ENCODE measurements at regions not wholly inside any gene's neighbourhood (a gene's known extent, or its start where the extent isn't known, plus 50 kb on each side); places are given as distances from the start of the nearest gene placed in this dataset.

- H3K27me3 ChIP-seq, result no peaks in the 10 kb centered on the region
- no peaks in the 10 kb centered on the region for H3K36me3 ChIP-seq
- peak overlapping the region in 2 of 4 donors; percentile 51 to 69 for H3K27ac ChIP-seq
- no peaks in the 10 kb centered on the region for H3K9me3 ChIP-seq
- DNase-seq (ENCODE audit: low spot score in 2 of 2), result no peak
- H3K4me3 ChIP-seq, result no peak overlapping the region
- peaks cover 0 to 38% (median 4%) of the 10 kb centered on the region in 4 donors for H3K4me1 ChIP-seq
- TF ChIP-seq CTCF (IDR thresholded peaks at IDR 0.05) (no peak), EP300 (IDR thresholded peaks at IDR 0.05) (peak in 1 of 2 donors; percentile 62)
- WGBS, 2 donors, result 57 to 59% methylated on average over 2 of the region's 2 CpGs
Observed at GRCh38 chr6:71473926-71474325, 185.3 kb downstream of the OGFRL1 start.

- Histone ChIP-seq H3K9me3 (no peaks in the 10 kb centered on the region), H3K36me3 (no peaks in the 10 kb centered on the region), H3K4me1 (peaks cover 0 to 40% (median 13%) of the 10 kb centered on the region in 4 donors), H3K27me3 (no peaks in the 10 kb centered on the region), H3K4me3 (no peak overlapping the region), H3K27ac (no peak overlapping the region)
- WGBS, 2 donors, result 40 to 54% methylated on average over 1 of the region's 1 CpG
- no peak for DNase-seq (ENCODE audit: low spot score in 2 of 2)
- TF ChIP-seq CTCF (IDR thresholded peaks at IDR 0.05) (no peak), POLR2A (IDR thresholded peaks at IDR 0.05) (no peak)
Observed at GRCh38 chr6:71474942-71475341, 186.3 kb downstream of the OGFRL1 start.

- no peak for DNase-seq (ENCODE audit: low spot score in 2 of 2)
- no peak overlapping the region for H3K4me3 ChIP-seq
Observed at GRCh38 chr6:71476371-71476770, 187.8 kb downstream of the OGFRL1 start.

GRCh38 chr6:71476872-71477271, 188.3 kb downstream of the OGFRL1 start:
- H3K27me3 ChIP-seq, result no peaks in the 10 kb centered on the region

More at GRCh38 chr6:71476371-71476770, 187.8 kb downstream of the OGFRL1 start:
- TF ChIP-seq POLR2A (IDR thresholded peaks at IDR 0.05), result no peak
- no peak for TF ChIP-seq CTCF (IDR thresholded peaks at IDR 0.05)
- Histone ChIP-seq H3K27me3 (no peaks in the 10 kb centered on the region), H3K9me3 (no peaks in the 10 kb centered on the region), H3K4me1 (peaks cover 0 to 54% (median 19%) of the 10 kb centered on the region in 4 donors), H3K27ac (peak overlapping the region in 1 of 4 donors; percentile 35), H3K36me3 (no peaks in the 10 kb centered on the region)
- WGBS, 2 donors, result 83 to 93% methylated on average over 4 of the region's 4 CpGs

More at GRCh38 chr6:71476872-71477271, 188.3 kb downstream of the OGFRL1 start:
- Histone ChIP-seq H3K4me3 (no peak overlapping the region), H3K36me3 (no peaks in the 10 kb centered on the region), H3K27ac (peak overlapping the region in 2 of 4 donors; percentile 86 to 90), H3K9me3 (no peaks in the 10 kb centered on the region), H3K4me1 (peaks cover 0 to 59% (median 19%) of the 10 kb centered on the region in 4 donors)
- DNase-seq (ENCODE audit: low spot score in 2 of 2), result no peak
- TF ChIP-seq EP300 (IDR thresholded peaks at IDR 0.05), result no peak
- TF ChIP-seq POLR2A (IDR thresholded peaks at IDR 0.05), result no peak
- no peak for TF ChIP-seq CTCF (IDR thresholded peaks at IDR 0.05)
- WGBS, 2 donors, result 86 to 94% methylated on average over 2 of the region's 2 CpGs
